Ectodermal cell (in vitro differentiated cells): ENCODE measurements at regions not wholly inside any gene's neighbourhood (a gene's known extent, or its start where the extent isn't known, plus 50 kb on each side); places are given as distances from the start of the nearest gene placed in this dataset.
"Not testable (repeated sequence)": the region's sequence is repeated elsewhere in the genome, so short reads cannot be mapped to it uniquely, and the experiment has no call there.

ENCODE experiments used
- H3K27ac ChIP-seq: 2 replicates; pipeline ENCODE4 v1.7.0; 2013; ENCODE audit warnings: mild to moderate bottlenecking, low read depth, low read length; ENCODE audit not compliant: insufficient read depth, poor library complexity, severe bottlenecking
- H3K27me3 ChIP-seq: 2 replicates; pipeline ENCODE4 v1.7.0; 2013; ENCODE audit warnings: mild to moderate bottlenecking, low read length; ENCODE audit not compliant: insufficient read depth, control insufficient read depth, poor library complexity, severe bottlenecking
- H3K36me3 ChIP-seq: one replicate; pipeline ENCODE4 v1.7.0; 2013; ENCODE audit warnings: low read length; ENCODE audit not compliant: control insufficient read depth, insufficient read depth
- H3K4me1 ChIP-seq: one replicate; pipeline ENCODE4 v1.7.0; 2013; ENCODE audit warnings: low read length; ENCODE audit not compliant: control insufficient read depth, insufficient read depth
- H3K4me3 ChIP-seq: 2 replicates; pipeline ENCODE4 v1.7.0; 2013; ENCODE audit warnings: low read depth, low read length, control low read depth; ENCODE audit not compliant: insufficient read depth
- H3K9me3 ChIP-seq: 2 replicates; pipeline ENCODE4 v1.7.0; 2013; ENCODE audit warnings: mild to moderate bottlenecking, low read length, moderate library complexity; ENCODE audit not compliant: control insufficient read depth
- WGBS, 2 experiments: methylation state at CpG; one replicate each; pipeline ENCODE4 v1.1.7; 2013; ENCODE audit warnings: missing lambda C conversion rate in 2 of 2; 5-methylcytosine and 5-hydroxymethylcytosine counted together

DNA sequence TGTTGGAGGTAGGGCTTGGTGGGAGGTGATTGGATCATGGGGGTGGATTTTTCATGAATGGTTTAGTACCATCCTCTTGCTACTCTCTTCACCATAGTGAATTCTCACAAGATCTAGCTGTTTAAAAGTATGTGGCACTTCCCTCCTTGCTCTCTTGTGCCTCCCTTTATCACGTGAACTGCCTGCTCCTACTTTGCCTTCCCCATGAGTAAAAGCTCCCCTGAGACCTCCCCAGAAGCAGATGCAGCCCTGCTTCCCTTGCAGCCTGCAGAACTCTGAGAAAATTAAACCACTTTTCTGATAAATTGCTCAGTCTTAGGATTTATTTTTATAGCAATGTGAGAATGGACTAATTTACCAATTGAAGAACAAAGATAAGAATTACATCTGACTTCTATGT lies 223.1 kb downstream of the RNF144A start:
- Histone ChIP-seq H3K4me1 (no peaks in the 10 kb centered on the region), H3K36me3 (no peaks in the 10 kb centered on the region), H3K4me3 (no peak overlapping the region), H3K27ac (no peak overlapping the region), H3K27me3 (no peaks in the 10 kb centered on the region), H3K9me3 (no peaks in the 10 kb centered on the region)
- 74 to 81% methylated on average over 1 of the region's 1 CpG for WGBS, 2 experiments

DNA sequence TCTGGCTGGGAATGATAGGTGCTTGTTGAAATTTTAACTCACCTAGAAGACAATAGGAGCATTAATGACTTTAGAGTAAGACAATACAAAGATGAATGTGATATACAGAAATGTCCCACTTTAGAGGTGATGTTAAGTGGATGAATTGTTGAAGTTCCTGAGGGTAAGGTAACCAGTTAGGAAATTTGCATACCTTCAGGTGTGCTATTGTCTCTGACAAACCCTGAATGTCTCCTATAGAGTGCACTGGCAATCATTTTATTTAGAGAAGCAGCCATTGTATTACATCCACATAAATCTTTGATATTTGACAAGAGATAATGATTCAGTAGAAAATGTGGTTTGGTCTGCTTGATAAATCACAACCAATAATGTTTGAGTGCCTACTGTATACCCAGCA lies 228.5 kb downstream of the RNF144A start:
- H3K36me3 ChIP-seq = no peaks in the 10 kb centered on the region
- no peak overlapping the region for H3K4me3 ChIP-seq
- H3K27me3 ChIP-seq = no peaks in the 10 kb centered on the region
- no peaks in the 10 kb centered on the region for H3K4me1 ChIP-seq
- no peak overlapping the region for H3K27ac ChIP-seq
- no peaks in the 10 kb centered on the region for H3K9me3 ChIP-seq

GRCh38 chr2:7146151-7146550 lies 228.9 kb downstream of the RNF144A start:
- H3K4me1 ChIP-seq = no peaks in the 10 kb centered on the region
- H3K27me3 ChIP-seq = no peaks in the 10 kb centered on the region
- no peaks in the 10 kb centered on the region for H3K36me3 ChIP-seq
- no peaks in the 10 kb centered on the region for H3K9me3 ChIP-seq
- H3K27ac ChIP-seq = no peak overlapping the region
- no peak overlapping the region for H3K4me3 ChIP-seq

DNA sequence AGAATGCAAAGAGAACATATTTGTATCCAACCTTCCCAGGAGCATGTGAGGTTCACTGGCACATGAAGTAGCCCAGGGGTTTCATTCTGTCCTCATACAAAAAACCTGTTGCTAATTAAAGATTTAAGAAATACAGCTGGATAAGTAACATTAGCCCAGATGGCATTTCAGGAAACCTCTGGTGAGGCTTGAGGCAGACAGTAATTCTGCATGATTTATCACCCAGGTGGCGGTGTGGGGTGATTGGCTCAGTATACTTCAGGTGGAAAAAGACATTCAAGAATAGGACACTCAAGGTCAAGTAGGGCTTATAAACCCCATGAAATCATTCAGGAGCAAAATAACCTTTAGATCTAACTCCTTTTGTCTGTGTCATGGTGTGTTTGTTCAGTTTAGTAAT lies 237.4 kb downstream of the RNF144A start:
- Histone ChIP-seq H3K4me3 (no peak overlapping the region), H3K27me3 (no peaks in the 10 kb centered on the region), H3K27ac (no peak overlapping the region), H3K4me1 (no peaks in the 10 kb centered on the region), H3K36me3 (no peaks in the 10 kb centered on the region), H3K9me3 (no peaks in the 10 kb centered on the region)
- 94 to 95% methylated on average over 1 of the region's 1 CpG for WGBS, 2 experiments

DNA sequence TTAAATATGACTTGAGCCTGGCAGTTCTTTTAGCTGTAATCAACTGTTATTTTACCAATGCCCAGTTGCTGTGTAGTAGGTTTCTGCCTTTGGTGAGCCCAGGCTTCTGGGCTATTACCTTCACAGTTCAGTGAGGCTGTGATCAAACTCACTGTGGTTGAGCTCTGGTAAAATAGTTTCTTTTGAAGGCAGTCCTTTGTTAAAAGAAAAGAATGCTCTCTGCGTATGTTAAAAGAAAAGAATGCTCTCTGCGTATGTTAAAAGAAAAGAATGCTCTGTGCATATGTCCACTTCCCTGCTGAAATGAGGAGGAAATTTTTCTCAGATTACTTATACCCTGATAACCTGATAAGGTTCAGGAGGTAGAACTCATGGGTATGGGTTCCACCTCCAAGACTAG lies 244.3 kb downstream of the RNF144A start:
- 63 to 71% methylated on average over 2 of the region's 2 CpGs for WGBS, 2 experiments
- no peaks in the 10 kb centered on the region for H3K36me3 ChIP-seq
- H3K4me1 ChIP-seq = no peaks in the 10 kb centered on the region
- H3K9me3 ChIP-seq = no peaks in the 10 kb centered on the region
- no peak overlapping the region for H3K27ac ChIP-seq
- H3K27me3 ChIP-seq = no peaks in the 10 kb centered on the region
- H3K4me3 ChIP-seq = no peak overlapping the region

- Histone ChIP-seq H3K4me1 (no peaks in the 10 kb centered on the region), H3K27ac (no peak overlapping the region), H3K9me3 (no peaks in the 10 kb centered on the region), H3K27me3 (no peaks in the 10 kb centered on the region), H3K36me3 (no peaks in the 10 kb centered on the region), H3K4me3 (no peak overlapping the region)
- 88 to 89% methylated on average over 1 of the region's 1 CpG for WGBS, 2 experiments
Measured at GRCh38 chr2:7165736-7166135, 248.5 kb downstream of the RNF144A start.

- WGBS, 2 experiments = 79 to 82% methylated on average over 6 of the region's 6 CpGs
- Histone ChIP-seq H3K4me3 (no peak overlapping the region), H3K4me1 (no peaks in the 10 kb centered on the region), H3K9me3 (no peaks in the 10 kb centered on the region), H3K36me3 (no peaks in the 10 kb centered on the region), H3K27me3 (no peaks in the 10 kb centered on the region), H3K27ac (no peak overlapping the region)
Measured at GRCh38 chr2:7167801-7168411, 250.7 kb downstream of the RNF144A start.

GRCh38 chr2:7169593-7169992 lies 252.4 kb downstream of the RNF144A start:
- Histone ChIP-seq H3K9me3 (no peaks in the 10 kb centered on the region), H3K27ac (no peak overlapping the region), H3K27me3 (no peaks in the 10 kb centered on the region), H3K4me3 (no peak overlapping the region), H3K36me3 (no peaks in the 10 kb centered on the region), H3K4me1 (no peaks in the 10 kb centered on the region)
- 95 to 97% methylated on average over 5 to 6 of the region's 6 CpGs for WGBS, 2 experiments

- not testable (repeated sequence) for H3K27ac ChIP-seq, H3K27me3 ChIP-seq, H3K4me1 ChIP-seq, H3K4me3 ChIP-seq, H3K9me3 ChIP-seq, H3K36me3 ChIP-seq
- WGBS, 2 experiments = 93 to 95% methylated on average over 16 of the region's 17 CpGs
Measured at GRCh38 chr2:7178996-7179395, 261.8 kb downstream of the RNF144A start.

- H3K27me3 ChIP-seq = no peaks in the 10 kb centered on the region
- H3K4me3 ChIP-seq = no peak overlapping the region
- 86 to 87% methylated on average over 9 of the region's 9 CpGs for WGBS, 2 experiments
- no peaks in the 10 kb centered on the region for H3K4me1 ChIP-seq
- no peaks in the 10 kb centered on the region for H3K36me3 ChIP-seq
- H3K9me3 ChIP-seq = no peaks in the 10 kb centered on the region
- H3K27ac ChIP-seq = no peak overlapping the region
Measured at GRCh38 chr2:7180638-7181370, 263.6 kb downstream of the RNF144A start.
